Hepatocyte (in vitro differentiated cells): ENCODE measurements at regions not wholly inside any gene's neighbourhood (a gene's known extent, or its start where the extent isn't known, plus 50 kb on each side); places are given as distances from the start of the nearest gene placed in this dataset.

ENCODE experiments used
- DNase-seq: peaks from one replicate; pipeline ENCODE4 v3.0.0-alpha.2; 2016; ENCODE audit warnings: low spot score
- H2AFZ ChIP-seq: fragments of 200-600 bp; sonication (generic); 2 replicates; pipeline ENCODE4 v1.6.0; 2016; ENCODE audit warnings: antibody characterized with exemption, mild to moderate bottlenecking
- H3K27ac ChIP-seq: fragments of 200-600 bp; sonication (generic); 2 replicates; pipeline ENCODE4 v1.5.1; 2016; ENCODE audit warnings: mild to moderate bottlenecking
- H3K27me3 ChIP-seq: fragments of 200-600 bp; sonication (generic); 2 replicates; pipeline ENCODE4 v1.6.1; 2016
- H3K36me3 ChIP-seq: fragments of 200-600 bp; sonication (generic); replicated peaks from 2 replicates; pipeline ENCODE4 v1.5.1; 2016; ENCODE audit warnings: low read depth; ENCODE audit not compliant: insufficient read depth
- H3K4me1 ChIP-seq: fragments of 200-600 bp; sonication (generic); 2 replicates; pipeline ENCODE4 v1.5.1; 2016; ENCODE audit warnings: mild to moderate bottlenecking, moderate library complexity; ENCODE audit not compliant: insufficient read depth
- H3K4me2 ChIP-seq: fragments of 200-600 bp; sonication (generic); 2 replicates; pipeline ENCODE4 v1.6.0; 2016
- H3K4me3 ChIP-seq: fragments of 200-600 bp; sonication (generic); 2 replicates; pipeline ENCODE4 v1.5.1; 2016; ENCODE audit warnings: mild to moderate bottlenecking
- H3K79me2 ChIP-seq: fragments of 200-600 bp; sonication (generic); 2 replicates; pipeline ENCODE4 v1.6.0; 2017; ENCODE audit warnings: mild to moderate bottlenecking
- H3K9me2 ChIP-seq: fragments of 200-600 bp; sonication (generic); replicated peaks from 2 replicates; pipeline ENCODE4 v1.6.0; 2017; ENCODE audit warnings: mild to moderate bottlenecking; ENCODE audit not compliant: insufficient read depth
- H3K9me3 ChIP-seq: fragments of 200-600 bp; sonication (generic); 2 replicates; pipeline ENCODE4 v1.5.1; 2016; ENCODE audit warnings: low read depth, mild to moderate bottlenecking
- H4K20me1 ChIP-seq: fragments of 200-600 bp; sonication (generic); 2 replicates; pipeline ENCODE4 v1.6.0; 2016; ENCODE audit warnings: mild to moderate bottlenecking; ENCODE audit not compliant: insufficient read depth, poor library complexity, severe bottlenecking
- CTCF ChIP-seq: fragments of 200-600 bp; sonication (generic); IDR thresholded peaks from 2 replicates; pipeline ENCODE4 v1.5.1; 2016; ENCODE audit warnings: antibody characterized with exemption, mild to moderate bottlenecking; ENCODE audit not compliant: poor library complexity
- EZH2 ChIP-seq: fragments of 200-600 bp; sonication (generic); IDR thresholded peaks from 2 replicates; pipeline ENCODE4 v1.6.1; 2016; ENCODE audit warnings: antibody characterized with exemption, mild to moderate bottlenecking, borderline replicate concordance
- EZH2phosphoT487 ChIP-seq: fragments of 200-600 bp; sonication (generic); IDR thresholded peaks from one replicate; pipeline ENCODE4 v1.6.1; 2018; ENCODE audit warnings: antibody characterized with exemption, mild to moderate bottlenecking, low read depth, moderate library complexity; ENCODE audit not compliant: unreplicated experiment, severe bottlenecking
- WGBS: methylation state at CpG from one replicate; pipeline ENCODE4 v1.1.6; 2016; ENCODE audit warnings: low lambda C conversion rate; ENCODE audit errors: missing lambda C conversion rate; 5-methylcytosine and 5-hydroxymethylcytosine counted together

GRCh38 chr6:8686077-8686476 is 250.7 kb upstream of the SLC35B3 start:
- no peak overlapping the region for H3K4me3 ChIP-seq
- no peak for TF ChIP-seq EZH2
- no peak for TF ChIP-seq EZH2phosphoT487
- no peak for TF ChIP-seq CTCF

GRCh38 chr6:8683204-8683603 is 247.9 kb upstream of the SLC35B3 start:
- no peaks in the 10 kb centered on the region for H3K4me1 ChIP-seq
- no peak overlapping the region for H3K27ac ChIP-seq
- H3K79me2 ChIP-seq: no peaks in the 10 kb centered on the region
- H3K4me3 ChIP-seq: no peak overlapping the region
- TF ChIP-seq CTCF (no peak), EZH2 (no peak), EZH2phosphoT487 (no peak)
- WGBS: 85% methylated on average over 1 of the region's 1 CpG
- H4K20me1 ChIP-seq: no peaks in the 10 kb centered on the region
- no peaks in the 10 kb centered on the region for H3K9me3 ChIP-seq
- H3K9me2 ChIP-seq: no peaks in the 10 kb centered on the region
- no peaks in the 10 kb centered on the region for H3K27me3 ChIP-seq
- no peak overlapping the region for H3K4me2 ChIP-seq
- H2AFZ ChIP-seq: no peak overlapping the region
- no peaks in the 10 kb centered on the region for H3K36me3 ChIP-seq
- no peak for DNase-seq

More at GRCh38 chr6:8686077-8686476, 250.7 kb upstream of the SLC35B3 start:
- H3K9me3 ChIP-seq: no peaks in the 10 kb centered on the region
- no peaks in the 10 kb centered on the region for H3K9me2 ChIP-seq
- DNase-seq: no peak
- 96% methylated on average over 3 of the region's 3 CpGs for WGBS
- no peaks in the 10 kb centered on the region for H4K20me1 ChIP-seq
- H3K4me2 ChIP-seq: no peak overlapping the region
- no peak overlapping the region for H2AFZ ChIP-seq
- no peaks in the 10 kb centered on the region for H3K36me3 ChIP-seq
- H3K79me2 ChIP-seq: no peaks in the 10 kb centered on the region
- H3K4me1 ChIP-seq: no peaks in the 10 kb centered on the region
- H3K27ac ChIP-seq: no peak overlapping the region
- H3K27me3 ChIP-seq: no peaks in the 10 kb centered on the region

GRCh38 chr6:8679823-8680222 is 244.5 kb upstream of the SLC35B3 start:
- no peak for DNase-seq
- no peak overlapping the region for H3K4me3 ChIP-seq
- no peak overlapping the region for H2AFZ ChIP-seq
- H3K4me2 ChIP-seq: no peak overlapping the region
- H4K20me1 ChIP-seq: no peaks in the 10 kb centered on the region
- no peak for TF ChIP-seq EZH2phosphoT487
- TF ChIP-seq CTCF: no peak
- TF ChIP-seq EZH2: no peak
- H3K36me3 ChIP-seq: no peaks in the 10 kb centered on the region
- no peaks in the 10 kb centered on the region for H3K9me2 ChIP-seq
- 85% methylated on average over 2 of the region's 2 CpGs for WGBS
- H3K4me1 ChIP-seq: no peaks in the 10 kb centered on the region
- no peaks in the 10 kb centered on the region for H3K27me3 ChIP-seq
- H3K79me2 ChIP-seq: no peaks in the 10 kb centered on the region
- H3K27ac ChIP-seq: no peak overlapping the region
- no peaks in the 10 kb centered on the region for H3K9me3 ChIP-seq

GRCh38 chr6:8678466-8678865 is 243.1 kb upstream of the SLC35B3 start:
- H4K20me1 ChIP-seq: no peaks in the 10 kb centered on the region

More at GRCh38 chr6:8678466-8678865, 243.1 kb upstream of the SLC35B3 start:
- TF ChIP-seq EZH2 (no peak), CTCF (no peak), EZH2phosphoT487 (no peak)
- Histone ChIP-seq H3K27ac (no peak overlapping the region), H3K9me3 (no peaks in the 10 kb centered on the region), H3K79me2 (no peaks in the 10 kb centered on the region), H3K27me3 (no peaks in the 10 kb centered on the region), H3K9me2 (no peaks in the 10 kb centered on the region), H3K36me3 (no peaks in the 10 kb centered on the region), H3K4me2 (no peak overlapping the region), H3K4me3 (no peak overlapping the region), H2AFZ (no peak overlapping the region), H3K4me1 (no peaks in the 10 kb centered on the region)
- no peak for DNase-seq
- 100% methylated on average over 5 of the region's 5 CpGs for WGBS
